Fibroblast of upper back skin (primary cell): ENCODE measurements at regions not wholly inside any gene's neighbourhood (a gene's known extent, or its start where the extent isn't known, plus 50 kb on each side); places are given as distances from the start of the nearest gene placed in this dataset.
"Not testable (repeated sequence)": the region's sequence is repeated elsewhere in the genome, so short reads cannot be mapped to it uniquely, and the experiment has no call there.

Experiments used
- DNase-seq: peaks from one replicate; pipeline ENCODE4 v3.0.0-alpha.2; 2013

DNA sequence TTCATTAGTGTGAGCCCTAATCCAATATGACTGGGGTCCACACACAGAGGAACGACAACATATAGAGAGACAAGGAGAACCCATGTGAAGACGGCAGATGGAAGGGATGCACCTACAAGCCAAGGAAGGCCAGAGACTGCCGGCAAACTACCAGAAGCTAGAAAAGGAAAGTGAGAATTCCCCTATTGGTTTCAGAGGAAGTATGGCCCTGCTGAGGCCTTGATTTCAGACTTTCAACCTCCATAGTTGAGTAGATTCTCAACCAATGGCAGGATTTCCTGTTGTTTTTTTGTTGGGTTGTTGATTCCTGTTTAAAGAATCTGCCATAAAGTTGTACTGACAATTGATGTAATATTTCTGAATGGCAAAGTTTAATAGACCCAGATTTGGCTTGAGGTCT, 241.5 kb downstream of the SATB2 start:
- DNase-seq: no peak

DNA sequence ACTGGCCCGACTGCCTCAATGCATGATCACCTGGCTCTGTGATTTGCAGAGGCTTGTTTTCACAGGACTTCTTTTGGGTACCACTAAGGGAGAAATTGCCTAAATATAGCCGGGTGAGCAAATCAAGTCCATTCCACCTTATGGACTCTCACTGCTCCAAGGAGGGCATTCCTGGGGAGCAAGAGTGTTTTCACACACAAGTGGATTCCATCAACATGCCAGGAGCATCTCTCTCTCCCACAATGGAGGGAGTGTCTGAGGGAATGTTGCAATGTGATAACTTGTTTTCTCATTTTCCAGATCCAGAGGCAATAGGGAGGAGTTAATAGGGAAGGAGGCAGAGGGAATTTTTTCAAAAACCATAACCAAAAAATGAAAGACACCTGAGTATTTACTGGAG, 250.7 kb downstream of the SATB2 start:
- no peak for DNase-seq

DNA sequence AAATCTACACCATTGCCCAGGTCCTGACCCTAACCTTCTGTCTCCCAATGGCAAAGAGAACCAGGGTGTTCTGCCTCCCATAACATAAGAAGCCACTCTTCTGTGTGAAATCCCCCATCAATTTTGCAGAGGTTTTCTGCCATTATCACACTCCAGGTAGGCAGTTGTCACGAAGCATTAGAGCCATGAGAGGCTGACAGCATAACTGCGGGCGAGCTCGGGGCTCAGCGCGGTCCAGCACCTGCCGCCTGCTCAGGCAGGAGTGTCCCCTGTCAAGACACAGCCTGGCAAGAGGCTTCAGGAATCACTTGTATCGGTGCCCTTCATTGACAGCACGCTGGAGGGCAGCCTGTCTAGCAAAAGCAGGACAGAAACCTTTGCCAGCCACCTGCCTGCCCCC, 251.2 kb downstream of the SATB2 start:
- no peak for DNase-seq

DNA sequence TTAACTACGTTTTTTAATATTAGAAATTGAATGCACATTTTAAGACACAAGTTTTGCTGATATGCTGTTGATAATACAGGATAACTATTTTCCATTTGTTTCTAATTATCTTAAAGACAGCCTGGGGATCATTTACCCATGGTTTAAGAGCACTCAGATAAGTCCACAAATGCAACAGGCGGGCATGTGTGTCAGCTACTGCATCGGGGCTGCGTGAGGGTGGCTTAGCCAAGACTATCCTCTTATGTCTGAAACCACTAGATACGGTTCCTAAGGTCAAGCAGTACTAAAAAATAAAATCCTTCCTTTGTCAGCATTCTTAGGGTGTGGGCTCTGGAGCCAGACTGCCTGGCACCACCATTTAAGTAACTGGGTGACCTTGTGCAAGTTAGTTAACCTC, 254.8 kb downstream of the SATB2 start:
- DNase-seq: no peak

DNA sequence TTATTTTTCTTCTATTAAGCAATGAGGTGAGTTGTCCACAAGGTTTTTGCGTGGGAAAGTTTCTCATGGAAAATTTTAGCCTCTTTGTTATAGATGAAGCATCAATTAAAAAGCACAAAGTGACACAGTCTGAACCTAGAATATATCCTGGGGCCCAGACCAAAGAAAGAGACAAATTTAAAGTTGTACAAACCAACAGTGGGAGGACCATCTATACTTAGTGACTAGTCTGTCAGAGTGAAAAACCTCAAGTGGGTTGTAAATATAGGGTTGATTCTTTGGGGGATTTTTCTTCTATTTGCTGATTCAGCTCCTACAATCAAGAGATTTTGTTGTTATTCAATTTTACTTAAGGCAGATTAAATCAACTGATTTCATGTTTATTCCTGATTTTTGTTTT, 256.2 kb downstream of the SATB2 start:
- no peak for DNase-seq

DNA sequence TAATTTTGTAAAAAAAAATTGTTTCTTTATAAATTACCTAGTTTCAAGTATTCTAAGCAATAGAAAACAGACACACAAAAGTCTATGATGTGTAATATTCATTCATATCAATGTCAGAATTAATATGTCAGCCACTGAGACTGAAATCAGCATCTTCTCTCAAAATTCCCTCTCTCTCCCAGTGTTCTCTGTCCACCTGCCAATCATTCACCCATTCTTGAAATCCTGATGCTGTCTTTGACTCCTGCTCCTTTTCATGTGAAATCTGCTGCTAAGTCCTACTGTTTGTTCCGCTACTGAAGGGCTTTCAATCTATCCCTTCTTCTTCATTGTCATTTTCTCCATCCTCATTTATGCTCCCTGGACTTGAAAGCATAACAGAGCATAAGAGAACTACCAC, 257.9 kb downstream of the SATB2 start:
- no peak for DNase-seq

DNA sequence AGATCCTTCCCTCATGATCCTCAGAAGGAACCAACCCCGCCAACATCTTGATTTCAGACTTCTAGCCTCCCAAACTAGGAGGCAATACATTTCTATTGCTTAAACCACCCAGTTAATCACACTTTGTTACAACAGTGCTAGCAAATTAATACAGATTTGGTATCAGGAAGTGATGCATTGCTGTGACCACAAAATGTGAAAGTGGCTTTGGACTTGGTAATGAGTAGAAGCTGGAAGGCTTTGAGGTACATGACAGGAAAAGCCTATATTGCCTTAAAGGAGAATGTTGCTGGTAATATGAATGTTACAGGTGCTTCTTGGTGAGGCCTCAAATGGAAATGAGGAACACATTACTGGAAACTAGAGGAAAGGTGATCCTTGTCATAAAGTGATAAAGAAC, 260.3 kb downstream of the SATB2 start:
- DNase-seq: peak; percentile 7

DNA sequence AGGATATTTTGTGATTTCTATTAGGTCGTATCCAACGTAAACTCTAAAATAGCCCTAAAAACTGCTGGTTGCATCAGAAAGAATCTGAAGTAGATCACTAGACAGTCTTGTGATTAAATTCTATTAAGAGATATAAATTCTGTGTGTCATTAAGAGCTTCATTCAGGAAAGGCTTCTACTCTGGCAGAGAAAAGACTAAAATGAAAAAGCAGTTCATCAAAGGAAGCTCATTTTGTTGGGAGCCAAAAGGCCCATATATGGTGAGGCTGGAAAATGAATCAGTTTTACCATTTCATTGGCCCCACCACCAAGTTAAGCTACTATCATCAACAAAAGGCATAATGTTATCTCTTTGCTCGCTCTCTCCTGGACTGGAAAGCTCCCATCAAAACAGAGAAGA, 261.1 kb downstream of the SATB2 start:
- DNase-seq: no peak

DNA sequence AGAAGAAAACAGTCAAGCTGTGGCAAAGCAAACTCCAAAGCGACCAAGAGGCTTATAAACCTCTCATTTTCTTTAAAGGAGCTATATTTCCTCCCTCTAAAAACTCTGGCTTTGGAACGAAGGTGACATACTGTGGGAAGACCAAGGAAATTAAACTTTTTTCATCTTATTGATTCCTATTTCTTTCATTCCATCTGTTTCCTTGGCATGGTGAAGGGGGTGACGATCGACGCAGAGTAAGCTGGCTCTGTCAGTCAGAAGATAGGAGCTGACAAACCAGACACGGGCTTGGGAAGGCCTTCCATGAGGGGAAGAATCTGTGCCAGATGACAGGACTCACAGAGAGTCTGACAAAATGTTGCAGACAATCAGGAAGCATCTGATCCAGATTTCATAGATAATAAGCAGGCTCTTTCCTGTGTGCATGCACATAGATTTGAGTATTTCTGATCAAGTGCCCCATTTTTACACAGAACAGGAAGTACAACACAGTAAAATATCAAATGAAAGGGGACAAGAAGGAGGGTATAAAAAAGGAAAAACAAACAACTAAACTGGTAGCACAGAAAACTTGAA, 261.7 kb downstream of the SATB2 start:
- DNase-seq: no peak

DNA sequence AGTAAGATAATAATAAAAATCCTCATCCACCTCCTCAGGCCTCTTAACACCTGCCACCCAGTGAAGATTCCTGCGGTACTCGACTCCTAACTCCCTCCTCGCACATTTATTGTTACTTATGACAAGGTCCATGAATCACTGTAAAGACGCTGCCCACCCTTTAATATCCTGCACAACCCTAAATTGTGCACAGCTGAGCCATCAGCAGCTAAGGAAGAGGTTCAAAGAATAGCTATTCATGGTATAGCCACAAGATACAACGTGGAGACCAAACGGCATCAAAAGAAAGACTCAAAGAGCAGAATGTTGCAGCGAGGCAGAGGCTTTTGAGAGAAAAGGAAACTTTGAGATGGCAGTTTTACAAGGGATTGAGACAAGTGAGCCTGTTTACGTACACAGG, 266.3 kb downstream of the SATB2 start:
- DNase-seq: no peak

DNA sequence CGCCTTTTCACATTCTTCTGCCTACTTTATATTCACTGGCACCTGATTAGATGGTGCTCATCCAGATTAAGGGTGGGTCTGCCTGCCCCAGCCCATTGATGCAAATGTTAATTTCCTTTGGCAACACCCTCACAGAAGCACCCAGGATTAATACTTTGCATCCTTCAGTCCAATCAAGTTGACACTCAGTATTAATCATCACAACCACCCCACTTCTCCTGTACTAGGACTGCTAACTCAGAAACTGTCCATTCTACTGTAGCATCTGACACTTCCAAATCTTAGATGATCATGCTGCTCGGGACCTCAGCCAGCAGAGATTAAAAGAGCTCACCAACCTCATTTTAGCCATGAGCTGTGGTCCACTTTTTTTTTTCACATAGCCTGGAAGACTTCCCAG, 268.5 kb downstream of the SATB2 start:
- DNase-seq: no peak

DNA sequence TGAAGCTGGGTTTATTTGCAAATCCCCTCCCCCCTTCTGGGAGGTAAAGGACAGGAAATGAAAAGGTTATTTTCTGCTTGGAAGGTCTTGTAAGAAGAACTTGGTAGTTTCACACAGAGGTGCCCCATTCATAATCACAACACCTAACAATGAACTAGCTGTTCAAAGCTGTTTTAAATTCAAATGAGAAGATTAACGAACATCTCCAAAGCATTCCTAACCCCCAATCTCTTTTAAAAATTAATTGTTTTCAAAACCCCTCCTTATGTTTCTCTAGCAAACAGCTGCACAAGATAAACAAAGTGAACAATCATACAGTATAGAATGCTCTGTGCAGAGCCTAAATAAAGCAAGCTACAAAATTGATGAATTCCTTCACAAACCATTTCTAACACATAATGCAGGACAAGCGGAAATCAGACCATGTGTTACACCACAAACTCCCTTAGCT, 271.4 kb downstream of the SATB2 start:
- peak; percentile 6 for DNase-seq

DNA sequence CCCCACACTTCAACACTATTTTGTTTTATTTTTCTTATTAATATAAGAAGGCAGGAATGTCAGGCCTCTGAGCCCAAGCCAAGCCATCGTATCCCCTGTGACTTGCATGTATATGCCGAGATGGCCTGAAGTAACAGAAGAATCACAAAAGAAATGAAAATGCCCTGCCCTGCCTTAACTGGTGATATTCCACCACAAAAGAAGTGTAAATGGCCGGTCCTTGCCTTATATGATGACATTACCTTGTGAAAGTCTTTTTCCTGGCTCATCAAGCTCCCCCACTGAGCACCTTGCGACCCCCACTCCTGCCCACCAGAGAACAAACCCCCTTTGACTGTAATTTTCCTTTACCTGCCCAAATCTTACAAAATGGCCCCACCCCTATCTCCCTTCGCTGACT, 272.6 kb downstream of the SATB2 start:
- not testable (repeated sequence) for DNase-seq

DNA sequence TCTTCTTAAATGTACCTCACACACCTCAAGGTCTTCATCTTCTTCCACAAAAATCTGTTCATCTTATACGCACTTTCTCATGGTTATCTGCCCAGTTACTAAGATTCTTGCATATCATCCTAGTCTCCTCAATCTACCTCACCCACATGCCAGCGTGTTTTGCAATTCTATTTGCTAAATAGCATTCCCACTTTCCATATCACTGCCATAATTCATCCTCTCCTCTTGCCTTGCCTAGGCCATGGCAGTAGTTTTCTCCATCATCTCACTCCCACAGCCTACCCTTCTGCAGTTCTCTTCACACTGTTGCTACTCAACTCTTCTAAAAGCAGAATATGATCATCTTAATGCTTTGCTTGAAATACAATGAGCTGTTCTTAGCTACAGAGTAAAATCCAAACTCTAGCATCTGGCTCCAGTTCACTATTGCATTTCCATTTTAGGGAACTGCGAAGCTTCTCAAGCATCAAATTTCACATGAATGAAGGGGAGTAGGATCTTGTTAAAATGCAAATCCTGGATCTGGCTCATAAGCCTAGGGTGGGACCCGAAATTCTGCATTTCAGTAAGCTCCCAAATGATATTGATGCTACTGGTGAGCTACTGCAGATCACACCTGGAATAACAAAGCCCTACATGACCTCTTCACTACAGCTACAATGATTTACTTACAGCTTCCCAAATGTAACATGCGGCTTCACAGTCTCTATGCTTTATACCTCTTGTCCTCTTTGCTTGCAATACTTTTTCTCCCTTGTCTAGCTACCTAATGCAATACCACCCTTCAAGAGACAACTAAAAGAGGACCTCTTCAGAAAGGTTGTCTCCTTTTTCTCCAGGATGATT, 293.9 kb downstream of the SATB2 start:
- DNase-seq: no peak

DNA sequence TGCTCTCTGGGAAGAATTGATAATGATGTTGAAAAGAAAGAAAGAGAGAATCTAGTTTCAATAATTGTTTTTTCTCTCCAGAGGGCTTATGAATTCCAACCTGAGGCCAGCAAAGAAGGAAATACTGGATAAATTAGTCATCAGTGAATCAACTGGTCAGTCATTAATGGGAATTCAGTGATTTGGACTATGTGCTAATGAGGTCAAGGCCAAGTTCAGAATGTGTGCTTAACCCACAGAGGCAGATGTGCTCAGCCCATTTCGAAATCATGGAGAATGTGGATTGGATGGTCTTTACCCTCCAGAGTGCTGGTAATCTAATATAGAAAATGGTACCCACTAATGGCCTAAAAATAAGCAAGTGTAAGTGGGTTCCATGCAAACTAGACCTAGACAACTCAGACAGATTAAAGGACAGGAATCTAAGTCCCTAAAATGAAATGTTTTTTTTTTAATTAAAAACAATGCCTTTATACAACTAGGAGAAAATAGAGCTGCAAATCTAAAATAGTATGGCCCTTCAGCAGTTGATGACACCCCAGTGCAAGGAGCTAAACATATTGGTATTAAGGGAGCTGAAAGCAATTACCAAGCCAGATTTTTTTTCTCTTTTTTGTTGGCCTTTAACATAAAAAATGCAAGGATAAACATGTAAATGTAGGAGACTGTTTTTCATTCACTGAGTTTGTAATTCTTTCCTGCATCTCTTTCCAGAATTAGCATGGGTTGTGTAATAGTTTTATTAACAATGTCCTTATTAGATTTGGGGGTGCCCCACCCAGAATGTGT, 296.9 kb downstream of the SATB2 start:
- DNase-seq: peak; percentile 84

DNA sequence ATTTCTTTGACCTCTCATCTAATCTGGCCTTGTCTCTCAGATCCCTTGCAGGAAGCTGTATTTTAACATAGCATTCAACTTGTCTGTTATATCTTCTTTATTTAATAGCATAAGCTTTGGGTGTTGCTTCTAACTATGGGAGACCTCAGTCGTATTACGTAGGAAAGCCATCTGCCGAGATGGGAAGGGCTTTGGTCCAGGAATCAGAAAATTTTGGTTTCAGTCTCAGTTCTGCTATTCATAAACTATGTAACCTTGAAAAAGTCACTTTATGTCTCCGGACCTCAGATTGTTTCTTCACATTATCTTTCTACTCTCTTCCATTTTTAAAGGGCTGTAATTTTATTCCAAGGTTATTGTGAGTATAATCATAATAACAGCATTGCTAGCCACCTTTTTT, 297.7 kb downstream of the SATB2 start:
- DNase-seq: no peak

DNA sequence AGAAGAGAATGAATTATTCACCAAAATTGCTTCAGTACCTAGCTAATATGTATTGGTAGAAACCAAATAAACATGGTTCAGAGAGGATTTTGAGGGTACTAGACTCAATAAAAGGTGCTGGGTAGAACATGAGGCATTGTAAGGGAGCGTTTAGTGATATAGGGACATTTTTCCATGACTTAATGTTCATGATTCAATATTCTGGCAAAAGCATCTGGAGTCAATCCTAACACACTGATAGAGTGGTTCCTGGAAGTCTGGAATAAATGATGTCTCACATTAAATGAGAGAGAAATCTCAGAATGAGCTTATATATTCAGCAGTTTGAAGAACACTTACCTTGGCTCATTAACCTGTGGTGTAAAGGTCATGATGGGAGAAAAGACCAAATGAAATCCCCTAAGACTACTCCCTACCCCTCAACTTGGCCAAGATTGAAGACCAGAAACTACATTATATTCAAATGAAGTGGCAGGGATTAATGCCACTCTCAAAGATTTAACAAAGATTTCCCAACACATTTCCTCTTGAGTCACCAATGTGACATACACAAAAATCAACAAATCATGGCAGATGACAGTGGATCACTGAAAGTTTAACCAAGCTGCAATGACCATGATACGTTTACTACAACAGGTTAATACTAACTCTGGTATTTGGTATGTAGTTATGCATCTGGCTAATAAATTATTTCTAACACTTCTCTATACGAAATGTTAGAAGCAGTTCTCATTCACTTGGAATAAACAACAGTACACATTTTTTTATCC, 309.5 kb downstream of the SATB2 start:
- no peak for DNase-seq

DNA sequence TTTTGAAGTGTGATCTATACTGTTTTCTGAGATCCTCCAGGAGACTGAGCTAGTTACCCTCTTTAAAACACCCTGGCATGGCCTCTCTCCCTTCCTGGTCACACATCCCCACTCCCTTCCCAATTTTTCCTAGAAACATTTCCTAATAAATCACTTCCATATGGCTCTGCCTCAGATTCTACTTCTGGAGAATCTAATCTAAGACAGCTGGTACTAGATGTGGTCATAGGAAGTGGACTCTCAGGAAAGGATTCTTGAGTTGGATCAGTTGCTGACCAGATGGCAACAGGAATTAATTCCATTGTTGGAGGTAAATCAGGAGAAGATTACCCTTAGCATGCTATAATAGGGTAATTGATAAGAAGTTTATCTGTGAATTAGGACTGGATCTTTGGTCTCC, 310.5 kb downstream of the SATB2 start:
- peak; percentile 69 for DNase-seq

DNA sequence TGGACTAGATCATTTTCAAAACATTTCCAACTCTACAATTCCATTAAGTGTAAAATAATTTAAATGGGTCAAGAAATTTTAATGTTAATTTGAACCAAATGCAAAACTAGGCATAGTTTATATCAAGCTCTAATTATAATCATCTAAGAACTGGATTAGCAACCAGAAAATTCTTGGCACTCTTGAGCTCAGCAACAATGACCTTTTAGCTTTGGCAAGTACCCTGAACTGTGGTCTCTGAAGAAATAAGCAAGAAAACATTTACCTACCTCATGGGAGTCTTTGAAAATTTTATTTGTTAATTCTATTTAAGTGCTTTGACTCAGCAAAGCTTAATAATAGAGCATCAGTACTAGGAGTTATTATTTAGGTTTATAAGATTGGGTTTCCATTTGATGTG, 313.2 kb downstream of the SATB2 start:
- DNase-seq: no peak

DNA sequence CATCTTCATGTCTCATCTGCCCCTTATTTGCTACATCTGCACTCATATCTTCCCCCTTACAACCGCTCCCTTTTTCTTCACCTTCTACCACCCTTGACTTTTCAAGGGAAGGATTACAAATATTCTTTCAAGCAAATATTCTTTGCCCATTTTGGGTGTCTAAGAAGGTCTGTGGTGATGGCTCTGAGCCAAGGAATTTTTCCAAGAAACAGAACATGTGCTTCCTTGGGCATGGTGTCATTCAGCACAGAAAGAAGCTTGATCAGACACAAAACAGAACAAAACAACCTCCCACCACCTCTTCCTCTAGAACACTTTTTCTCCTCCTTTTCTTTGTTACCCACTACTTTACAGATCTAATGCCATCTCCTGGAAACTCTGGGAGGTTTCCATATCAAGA, 313.7 kb downstream of the SATB2 start:
- DNase-seq: peak; percentile 37

DNA sequence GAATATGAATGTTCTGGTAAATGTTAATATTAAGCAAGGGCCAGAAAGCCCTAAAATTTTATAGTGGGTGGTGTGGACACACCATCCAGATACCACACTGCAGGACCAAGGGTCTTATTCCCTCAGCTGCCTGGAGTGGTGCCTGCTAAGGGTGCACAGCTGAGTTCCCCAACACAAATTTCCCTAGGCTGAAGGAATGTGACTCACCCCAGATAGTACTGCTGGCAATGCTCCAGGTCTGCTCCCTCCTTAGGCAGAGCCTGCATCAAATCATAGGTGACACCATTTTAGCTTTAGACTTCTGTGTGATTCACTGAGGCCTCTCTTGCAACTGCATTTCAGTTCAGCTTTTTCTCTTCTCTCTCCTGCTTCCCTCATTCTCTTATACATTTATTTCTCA, 321.1 kb downstream of the SATB2 start:
- DNase-seq: peak; percentile 86

DNA sequence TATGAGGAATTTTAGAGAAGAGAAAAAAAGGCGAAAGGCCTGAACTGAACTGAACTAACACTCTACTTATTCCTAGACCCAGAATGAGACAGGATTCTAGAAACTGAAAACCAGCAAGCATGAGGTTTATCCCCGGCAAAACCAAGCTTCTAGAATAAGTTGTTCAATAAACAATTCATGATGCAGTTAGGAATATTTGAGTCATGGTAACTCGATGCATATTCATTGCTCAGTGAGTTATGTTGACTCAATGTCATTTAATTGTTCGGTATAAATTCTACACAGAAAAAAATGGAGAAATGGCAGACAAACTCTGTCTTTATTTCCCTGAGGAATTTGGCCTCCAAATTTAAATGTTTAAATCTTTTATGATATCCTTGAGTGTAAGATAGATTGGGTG, 321.5 kb downstream of the SATB2 start:
- DNase-seq: no peak

DNA sequence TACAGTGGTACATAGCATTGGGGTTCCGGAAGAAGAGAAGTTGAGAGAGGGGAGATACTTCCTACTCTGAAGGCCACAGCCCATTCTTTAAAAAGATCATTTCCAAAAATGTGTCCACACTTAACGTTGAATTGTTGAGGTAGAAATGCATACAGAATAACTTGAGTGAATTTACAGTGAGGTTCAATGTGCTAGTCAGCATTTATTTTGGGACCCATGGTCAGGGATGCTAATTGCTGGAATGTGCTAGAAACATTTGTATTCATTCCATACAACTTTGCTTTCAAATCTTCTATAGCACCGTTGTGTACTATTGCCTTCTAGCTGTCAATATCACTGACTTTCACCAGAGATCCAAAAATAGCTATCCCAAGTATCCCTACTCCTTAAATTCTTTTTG, 325.9 kb downstream of the SATB2 start:
- DNase-seq: no peak
